HEK293T (cell line): ENCODE measurements at regions not wholly inside any gene's neighbourhood (a gene's known extent, or its start where the extent isn't known, plus 50 kb on each side); places are given as distances from the start of the nearest gene placed in this dataset.

Experiments
- ARNT ChIP-seq: fragments of 450-650 bp; IDR thresholded peaks from 2 replicates; pipeline ENCODE4 v1.6.1; 2017; ENCODE audit warnings: mild to moderate bottlenecking
- CTBP1 ChIP-seq: fragments of 450-650 bp; IDR thresholded peaks from 2 replicates; pipeline ENCODE4 v1.6.1; 2016; ENCODE audit warnings: borderline replicate concordance
- ELF4 ChIP-seq: fragments of 450-650 bp; IDR thresholded peaks from 2 replicates; pipeline ENCODE4 v1.6.1; 2017; ENCODE audit warnings: antibody characterized with exemption
- FOXA1 ChIP-seq: fragments of 450-650 bp; IDR thresholded peaks from 2 replicates; pipeline ENCODE4 v1.6.1; 2016; ENCODE audit warnings: mild to moderate bottlenecking
- FOXK2 ChIP-seq: fragments of 450-650 bp; IDR thresholded peaks from 2 replicates; pipeline ENCODE4 v1.6.1; 2016; ENCODE audit warnings: mild to moderate bottlenecking
- FOXM1 ChIP-seq: fragments of 450-650 bp; IDR thresholded peaks from 2 replicates; pipeline ENCODE4 v1.6.1; 2017; ENCODE audit warnings: mild to moderate bottlenecking, borderline replicate concordance
- LEF1 ChIP-seq: fragments of 450-650 bp; IDR thresholded peaks from 2 replicates; pipeline ENCODE4 v1.6.1; 2017; ENCODE audit warnings: mild to moderate bottlenecking, borderline replicate concordance
- NFRKB ChIP-seq: fragments of 450-650 bp; IDR thresholded peaks from 2 replicates; pipeline ENCODE4 v1.6.1; 2016; ENCODE audit warnings: mild to moderate bottlenecking, moderate library complexity
- SP1 ChIP-seq: fragments of 450-650 bp; IDR thresholded peaks from 2 replicates; pipeline ENCODE4 v1.6.1; 2017
- SUZ12 ChIP-seq: fragments of 450-650 bp; IDR thresholded peaks from 2 replicates; pipeline ENCODE4 v1.6.1; 2016; ENCODE audit warnings: mild to moderate bottlenecking
- TF ChIP-seq, protein P1 (sequence below): fragments of 450-650 bp; IDR thresholded peaks from 2 replicates; pipeline ENCODE4 v1.6.1; 2016

DNA sequence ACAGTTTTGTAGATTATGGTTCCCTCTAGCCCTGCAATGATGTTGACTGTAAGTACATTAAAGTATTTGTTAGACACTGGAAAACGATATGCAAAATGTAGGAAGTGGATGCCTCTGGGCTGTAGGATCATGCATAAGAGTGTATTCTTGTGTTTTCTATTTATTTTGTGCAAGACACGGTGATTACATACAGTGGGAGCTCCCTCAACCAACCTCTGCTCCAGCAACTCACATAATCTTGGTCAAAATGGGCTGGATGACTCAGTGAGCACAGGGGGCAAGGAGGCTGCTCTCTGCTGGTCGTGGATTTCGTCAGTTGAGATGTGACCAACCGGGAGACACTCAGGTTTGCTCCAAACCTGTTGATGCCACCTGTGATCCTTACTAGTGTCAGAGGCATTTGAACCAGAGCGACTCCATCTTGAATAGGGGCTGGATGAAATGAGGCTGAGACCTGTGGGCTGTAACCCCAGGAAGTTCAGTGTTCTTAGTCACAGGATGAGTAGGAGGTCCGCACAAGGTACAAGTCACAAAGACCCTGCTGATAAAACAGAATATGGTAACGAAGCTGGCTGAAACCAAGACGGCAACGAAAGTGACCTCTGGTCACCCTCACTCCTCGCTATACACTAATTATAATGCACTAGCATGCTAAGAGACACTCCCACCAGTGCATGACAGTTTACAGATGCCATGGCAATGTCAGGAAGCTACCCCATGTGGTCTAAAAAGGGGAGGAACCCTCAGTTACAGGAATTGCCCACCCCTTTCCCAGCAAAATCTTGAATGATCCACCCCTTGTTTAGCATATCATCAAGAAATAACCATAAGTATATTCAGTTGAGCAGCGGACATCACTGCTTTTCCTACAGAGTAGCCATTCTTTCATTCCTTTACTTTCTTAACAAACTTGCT lies 56.4 kb upstream of the FAM20C start:
- TF ChIP-seq ARNT (no peak), ELF4 (no peak), SP1 (no peak), FOXK2 (no peak), SUZ12 (no peak), FOXA1 (no peak), FOXM1 (no peak), CTBP1 (no peak), NFRKB (no peak), LEF1 (no peak)
- TF ChIP-seq, protein P1, sequence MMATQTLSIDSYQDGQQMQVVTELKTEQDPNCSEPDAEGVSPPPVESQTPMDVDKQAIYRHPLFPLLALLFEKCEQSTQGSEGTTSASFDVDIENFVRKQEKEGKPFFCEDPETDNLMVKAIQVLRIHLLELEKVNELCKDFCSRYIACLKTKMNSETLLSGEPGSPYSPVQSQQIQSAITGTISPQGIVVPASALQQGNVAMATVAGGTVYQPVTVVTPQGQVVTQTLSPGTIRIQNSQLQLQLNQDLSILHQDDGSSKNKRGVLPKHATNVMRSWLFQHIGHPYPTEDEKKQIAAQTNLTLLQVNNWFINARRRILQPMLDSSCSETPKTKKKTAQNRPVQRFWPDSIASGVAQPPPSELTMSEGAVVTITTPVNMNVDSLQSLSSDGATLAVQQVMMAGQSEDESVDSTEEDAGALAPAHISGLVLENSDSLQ, result no peak
